ENCODE measurements at regions not wholly inside any gene's neighbourhood (a gene's known extent, or its start where the extent isn't known, plus 50 kb on each side); places are given as distances from the start of the nearest gene placed in this dataset.

- TF ChIP-seq, protein P1, sequence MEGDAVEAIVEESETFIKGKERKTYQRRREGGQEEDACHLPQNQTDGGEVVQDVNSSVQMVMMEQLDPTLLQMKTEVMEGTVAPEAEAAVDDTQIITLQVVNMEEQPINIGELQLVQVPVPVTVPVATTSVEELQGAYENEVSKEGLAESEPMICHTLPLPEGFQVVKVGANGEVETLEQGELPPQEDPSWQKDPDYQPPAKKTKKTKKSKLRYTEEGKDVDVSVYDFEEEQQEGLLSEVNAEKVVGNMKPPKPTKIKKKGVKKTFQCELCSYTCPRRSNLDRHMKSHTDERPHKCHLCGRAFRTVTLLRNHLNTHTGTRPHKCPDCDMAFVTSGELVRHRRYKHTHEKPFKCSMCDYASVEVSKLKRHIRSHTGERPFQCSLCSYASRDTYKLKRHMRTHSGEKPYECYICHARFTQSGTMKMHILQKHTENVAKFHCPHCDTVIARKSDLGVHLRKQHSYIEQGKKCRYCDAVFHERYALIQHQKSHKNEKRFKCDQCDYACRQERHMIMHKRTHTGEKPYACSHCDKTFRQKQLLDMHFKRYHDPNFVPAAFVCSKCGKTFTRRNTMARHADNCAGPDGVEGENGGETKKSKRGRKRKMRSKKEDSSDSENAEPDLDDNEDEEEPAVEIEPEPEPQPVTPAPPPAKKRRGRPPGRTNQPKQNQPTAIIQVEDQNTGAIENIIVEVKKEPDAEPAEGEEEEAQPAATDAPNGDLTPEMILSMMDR (IDR thresholded peaks at IDR 0.05; ENCODE audit: insufficient read depth, low read length, poor library complexity, severe bottlenecking) = no peak
- no peak for DNase-seq (ENCODE audit: extremely low read depth, insufficient read length)
- H3K27me3 ChIP-seq (replicated peaks; ENCODE audit: control insufficient read depth, insufficient read depth, low read length) = no peaks in the 10 kb centered on the region
- no peaks in the 10 kb centered on the region for H3K36me3 ChIP-seq (ENCODE audit: control insufficient read depth, insufficient read depth, low read length)
- no peak overlapping the region for H3K4me3 ChIP-seq (replicated peaks; ENCODE audit: low read depth, low read length)
These were observed 85.7 kb downstream of the SUCLG1 start for GRCh38 chr2:84373391-84373790.

- TF ChIP-seq, protein P1 (IDR thresholded peaks at IDR 0.05; ENCODE audit: insufficient read depth, low read length, poor library complexity, severe bottlenecking) = no peak
- no peak for DNase-seq (ENCODE audit: extremely low read depth, insufficient read length)
- Histone ChIP-seq H3K4me3 (replicated peaks; ENCODE audit: low read depth, low read length) (no peak overlapping the region), H3K36me3 (ENCODE audit: control insufficient read depth, insufficient read depth, low read length) (no peaks in the 10 kb centered on the region), H3K27me3 (replicated peaks; ENCODE audit: control insufficient read depth, insufficient read depth, low read length) (no peaks in the 10 kb centered on the region)
These were observed 96.5 kb downstream of the SUCLG1 start for GRCh38 chr2:84362541-84362940.

DNA sequence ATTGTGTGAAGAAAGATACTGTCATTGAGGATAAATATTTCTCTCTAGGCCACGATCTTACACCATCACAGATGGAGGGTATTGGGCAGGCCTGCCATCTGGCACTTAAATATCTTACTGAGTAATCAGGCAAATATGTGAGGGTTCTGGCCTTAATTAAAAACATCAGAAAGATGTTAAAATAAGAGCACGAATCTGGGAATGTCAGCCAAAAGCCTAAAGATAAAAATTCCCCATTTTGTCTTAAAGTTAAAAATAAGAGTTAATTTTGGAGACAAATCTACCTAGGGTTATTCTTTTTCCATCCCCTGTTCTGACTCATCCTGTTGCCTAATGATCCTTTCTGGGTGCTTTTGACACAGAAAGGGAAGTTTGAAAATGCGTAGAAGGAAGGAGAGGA is 121.0 kb downstream of the SUCLG1 start:
- no peak for DNase-seq (ENCODE audit: extremely low read depth, insufficient read length)
- TF ChIP-seq, protein P1 (IDR thresholded peaks at IDR 0.05; ENCODE audit: insufficient read depth, low read length, poor library complexity, severe bottlenecking) = no peak
- Histone ChIP-seq H3K4me3 (replicated peaks; ENCODE audit: low read depth, low read length) (no peak overlapping the region), H3K36me3 (ENCODE audit: control insufficient read depth, insufficient read depth, low read length) (no peaks in the 10 kb centered on the region), H3K27me3 (replicated peaks; ENCODE audit: control insufficient read depth, insufficient read depth, low read length) (no peaks in the 10 kb centered on the region)

DNA sequence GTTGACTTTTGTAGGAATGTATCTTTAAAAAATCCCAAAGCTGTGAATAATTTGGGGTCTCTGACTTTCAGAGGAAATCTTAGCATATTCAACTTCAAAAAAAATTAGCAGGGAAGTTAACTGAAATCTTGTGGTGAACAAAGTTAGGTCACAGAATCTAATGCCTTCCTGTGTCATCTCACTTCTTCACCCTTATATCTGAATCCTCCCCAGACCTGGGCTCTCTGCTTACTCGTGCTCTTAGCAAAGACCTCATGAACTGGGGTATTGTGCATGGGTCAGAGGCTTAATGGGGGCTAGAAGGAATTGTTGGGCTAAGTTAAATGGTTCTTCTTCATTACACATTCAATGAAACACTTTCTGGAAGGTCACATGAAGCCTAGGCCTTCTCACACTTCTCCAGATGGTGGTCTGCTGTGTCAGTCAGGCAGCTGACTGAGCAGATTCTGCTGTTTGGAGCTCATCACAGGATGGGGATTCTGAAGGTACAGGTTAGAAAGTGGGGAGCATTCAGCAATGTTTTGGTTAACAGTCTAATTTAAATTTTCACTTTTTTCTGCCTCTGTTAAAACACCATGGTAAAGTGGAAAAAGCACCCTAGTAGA is 131.3 kb downstream of the SUCLG1 start:
- TF ChIP-seq, protein P1 (IDR thresholded peaks at IDR 0.05; ENCODE audit: insufficient read depth, low read length, poor library complexity, severe bottlenecking) = no peak
- no peak for DNase-seq (ENCODE audit: extremely low read depth, insufficient read length)
- Histone ChIP-seq H3K27me3 (replicated peaks; ENCODE audit: control insufficient read depth, insufficient read depth, low read length) (no peaks in the 10 kb centered on the region), H3K36me3 (ENCODE audit: control insufficient read depth, insufficient read depth, low read length) (no peaks in the 10 kb centered on the region), H3K4me3 (replicated peaks; ENCODE audit: low read depth, low read length) (no peak overlapping the region)

GRCh38 chr2:84326831-84327432 is 132.1 kb downstream of the SUCLG1 start:
- TF ChIP-seq, protein P1 (IDR thresholded peaks at IDR 0.05; ENCODE audit: insufficient read depth, low read length, poor library complexity, severe bottlenecking) = no peak
- H3K36me3 ChIP-seq (ENCODE audit: control insufficient read depth, insufficient read depth, low read length) = no peaks in the 10 kb centered on the region
- no peak for DNase-seq (ENCODE audit: extremely low read depth, insufficient read length)
- H3K27me3 ChIP-seq (replicated peaks; ENCODE audit: control insufficient read depth, insufficient read depth, low read length) = no peaks in the 10 kb centered on the region
- H3K4me3 ChIP-seq (replicated peaks; ENCODE audit: low read depth, low read length) = no peak overlapping the region
